ENCODE measurements at regions not wholly inside any gene's neighbourhood (a gene's known extent, or its start where the extent isn't known, plus 50 kb on each side); places are given as distances from the start of the nearest gene placed in this dataset.
"Not testable (repeated sequence)": the region's sequence is repeated elsewhere in the genome, so short reads cannot be mapped to it uniquely, and the experiment has no call there.

- not testable (repeated sequence) for DNase-seq (ENCODE audit: low read depth)
These were observed 168.5 kb upstream of the ZNF337 start for GRCh38 chr20:25864963-25865714.

- no peak for DNase-seq (ENCODE audit: low read depth)
These were observed 167.8 kb upstream of the ZNF337 start for GRCh38 chr20:25864326-25864962.

GRCh38 chr20:25863536-25864325 lies 167.1 kb upstream of the ZNF337 start:
- no peak for DNase-seq (ENCODE audit: low read depth)

- peak; percentile 65 for DNase-seq (ENCODE audit: low read depth)
These were observed 166.4 kb upstream of the ZNF337 start for GRCh38 chr20:25862967-25863530.

GRCh38 chr20:25860531-25861150 lies 164.0 kb upstream of the ZNF337 start:
- DNase-seq (ENCODE audit: low read depth) = no peak

- DNase-seq (ENCODE audit: low read depth) = peak; percentile 48
These were observed 163.2 kb upstream of the ZNF337 start for GRCh38 chr20:25859649-25860530.

GRCh38 chr20:25858495-25859425 lies 162.1 kb upstream of the ZNF337 start:
- no peak for DNase-seq (ENCODE audit: low read depth)

- DNase-seq (ENCODE audit: low read depth) = not testable (repeated sequence)
These were observed 160.6 kb upstream of the ZNF337 start for GRCh38 chr20:25857091-25857788.

- no peak for DNase-seq (ENCODE audit: low read depth)
These were observed 159.7 kb upstream of the ZNF337 start for GRCh38 chr20:25856256-25856884.

- DNase-seq (ENCODE audit: low read depth) = not testable (repeated sequence)
These were observed 159.0 kb upstream of the ZNF337 start for GRCh38 chr20:25855451-25856156.

- not testable (repeated sequence) for DNase-seq (ENCODE audit: low read depth)
These were observed 158.0 kb upstream of the ZNF337 start for GRCh38 chr20:25854666-25855065.

- DNase-seq (ENCODE audit: low read depth) = peak; percentile 58
These were observed 157.2 kb upstream of the ZNF337 start for GRCh38 chr20:25853718-25854388.

GRCh38 chr20:25852968-25853717 lies 156.5 kb upstream of the ZNF337 start:
- DNase-seq (ENCODE audit: low read depth) = not testable (repeated sequence)

- DNase-seq (ENCODE audit: low read depth) = not testable (repeated sequence)
These were observed 153.5 kb upstream of the ZNF337 start for GRCh38 chr20:25850133-25850532.

GRCh38 chr20:25848222-25848621 lies 151.6 kb upstream of the ZNF337 start:
- no peak for DNase-seq (ENCODE audit: low read depth)

GRCh38 chr20:25844640-25845039 lies 148.0 kb upstream of the ZNF337 start:
- DNase-seq (ENCODE audit: low read depth) = not testable (repeated sequence)

- not testable (repeated sequence) for DNase-seq (ENCODE audit: low read depth)
These were observed 116.9 kb upstream of the ZNF337 start for GRCh38 chr20:25813511-25813910.

All from activated T-helper 9 cell treated with anti-CD3 and anti-CD28 coated beads, Interleukin-2, amount 50 U/mL, for 16 hours (primary cell).